ENCODE measurements at regions not wholly inside any gene's neighbourhood (a gene's known extent, or its start where the extent isn't known, plus 50 kb on each side); places are given as distances from the start of the nearest gene placed in this dataset.

GRCh38 chr5:36355516-36355915, 53.8 kb upstream of the RANBP3L start:
- intact Hi-C loops (cut with micrococcal nuclease), result no loop called here

- intact Hi-C loops (cut with micrococcal nuclease), result no loop called here
Measured at GRCh38 chr5:36356915-36357314, 55.2 kb upstream of the RANBP3L start.

GRCh38 chr5:36357391-36357975, 55.8 kb upstream of the RANBP3L start:
- intact Hi-C loops (cut with micrococcal nuclease), result no loop called here

- intact Hi-C loops (cut with micrococcal nuclease), result no loop called here
Measured at GRCh38 chr5:36359267-36359666, 57.6 kb upstream of the RANBP3L start.

GRCh38 chr5:36360307-36360706, 58.6 kb upstream of the RANBP3L start:
- intact Hi-C loops (cut with micrococcal nuclease), result no loop called here

DNA sequence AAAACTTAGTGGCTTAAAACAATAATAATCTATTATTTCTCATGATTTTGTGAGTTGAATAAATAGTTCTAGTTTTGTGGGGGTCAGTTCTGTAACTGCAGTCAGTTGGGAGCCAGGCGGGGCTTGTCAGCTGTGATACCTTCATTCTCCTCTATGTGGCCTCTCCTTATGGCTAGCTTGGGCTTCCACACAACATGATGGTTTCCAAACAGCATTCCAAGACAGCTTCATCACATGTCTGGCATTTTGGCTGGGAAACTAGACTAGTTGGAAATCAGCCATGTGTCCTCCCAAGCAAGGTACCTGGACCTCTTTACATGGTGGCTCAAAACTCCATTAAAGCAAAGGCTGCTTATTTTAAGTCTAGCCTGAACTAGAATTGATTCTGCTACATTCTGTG, 61.4 kb upstream of the RANBP3L start:
- intact Hi-C loops (cut with micrococcal nuclease), result no loop called here

GRCh38 chr5:36363744-36364143, 62.0 kb upstream of the RANBP3L start:
- intact Hi-C loops (cut with micrococcal nuclease), result no loop called here

DNA sequence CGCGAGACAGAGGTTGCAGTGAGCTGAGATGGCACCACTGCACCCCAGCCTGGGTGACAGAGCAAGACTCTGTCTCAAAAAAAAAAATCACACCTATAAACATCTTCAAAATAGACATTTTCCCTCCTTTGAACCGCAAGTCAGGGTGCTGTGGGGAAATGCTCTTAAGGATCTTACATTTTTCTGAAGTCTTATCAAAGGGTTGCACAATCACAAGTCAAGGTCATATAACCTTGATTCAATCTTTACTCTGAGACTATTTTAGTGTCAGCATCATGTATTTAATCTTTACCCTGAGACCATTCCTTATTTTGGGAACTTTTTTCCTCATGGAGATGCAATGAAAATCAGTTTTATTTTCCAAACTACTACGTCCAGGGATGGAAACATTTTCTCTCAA, 62.8 kb upstream of the RANBP3L start:
- intact Hi-C loops (cut with micrococcal nuclease), result no loop called here

DNA sequence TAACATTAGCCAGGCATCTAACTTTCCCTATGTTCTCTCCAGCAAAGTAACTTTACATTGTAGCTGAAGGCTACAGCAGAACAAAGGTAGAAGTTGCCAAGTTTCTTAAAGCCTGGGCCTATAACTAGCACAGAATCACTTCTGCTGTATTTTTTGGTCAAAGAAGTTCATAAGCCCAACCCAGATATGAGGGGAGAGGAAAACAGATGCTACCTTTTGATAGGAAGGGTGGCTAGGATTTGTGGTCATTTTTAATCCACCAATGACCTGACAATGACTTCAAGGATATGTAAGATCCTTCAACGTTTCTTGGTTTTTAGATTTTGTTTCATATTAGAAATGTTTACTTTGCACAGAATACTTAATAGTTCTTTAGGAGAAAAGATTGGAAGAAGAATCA, 64.2 kb upstream of the RANBP3L start:
- intact Hi-C loops (cut with micrococcal nuclease), result no loop called here

DNA sequence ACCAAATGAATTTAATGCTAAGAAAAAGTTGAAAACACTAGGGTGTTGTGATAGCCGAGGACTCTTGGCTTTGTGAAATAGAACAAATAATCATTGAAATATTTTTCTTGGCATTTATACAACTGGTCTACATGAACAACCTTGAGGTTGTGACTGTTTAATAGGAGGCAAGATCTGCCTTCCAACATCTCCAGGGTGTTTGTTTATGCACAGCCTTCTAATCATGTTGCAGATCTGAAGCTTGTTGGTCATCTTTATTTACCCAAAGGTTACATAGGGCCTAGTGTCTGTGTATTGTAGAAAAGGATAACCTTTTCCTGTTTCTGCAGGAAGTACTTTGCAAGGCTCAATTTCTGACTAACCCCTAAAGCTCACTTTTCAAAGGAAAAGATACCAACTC, 65.2 kb upstream of the RANBP3L start:
- intact Hi-C loops (cut with micrococcal nuclease), result no loop called here

DNA sequence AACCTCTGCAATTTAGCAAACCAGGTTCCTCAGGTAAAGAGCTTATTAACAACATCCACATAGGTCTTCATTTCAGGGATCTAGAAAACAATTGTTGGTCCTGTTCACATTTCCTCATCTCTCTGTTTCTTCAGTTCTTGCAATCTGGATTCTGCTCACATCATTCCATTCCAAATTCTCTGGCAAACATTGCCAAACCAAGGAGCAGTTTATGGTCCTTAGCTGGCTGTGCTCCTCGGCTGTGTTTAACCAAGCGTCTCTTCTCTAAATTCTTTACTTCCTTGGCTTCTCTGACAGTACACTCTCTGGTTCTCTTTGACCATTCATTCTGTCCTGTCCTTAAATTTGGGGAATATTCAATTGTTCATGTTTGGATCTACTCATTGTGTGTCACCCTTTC, 65.8 kb upstream of the RANBP3L start:
- intact Hi-C loops (cut with micrococcal nuclease), result no loop called here

DNA sequence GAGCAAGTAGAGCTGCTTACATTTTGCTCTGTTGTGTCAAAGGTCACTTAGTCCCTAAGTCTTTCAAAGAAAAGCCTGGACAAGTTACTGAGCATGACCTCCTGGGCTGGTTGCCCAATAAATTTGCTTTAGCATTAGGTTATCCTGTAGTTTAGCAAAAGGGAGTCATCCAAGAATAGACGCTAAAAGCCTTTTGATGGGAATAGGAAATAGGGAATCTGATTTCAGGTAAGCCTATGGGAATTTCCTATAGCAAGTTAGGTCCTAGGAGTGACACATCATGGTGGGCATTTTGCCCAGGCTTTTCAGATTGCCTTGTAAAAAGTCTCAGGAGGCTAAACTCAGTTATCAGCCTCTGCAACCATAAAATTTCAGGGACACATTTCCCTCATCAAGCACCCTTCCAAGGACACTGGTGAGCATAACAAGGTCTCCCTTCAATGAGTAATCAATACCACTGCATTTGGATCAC, 67.6 kb upstream of the RANBP3L start:
- intact Hi-C loops (cut with micrococcal nuclease), result no loop called here

- intact Hi-C loops (cut with micrococcal nuclease), result no loop called here
Measured at GRCh38 chr5:36370073-36370472, 68.4 kb upstream of the RANBP3L start.

DNA sequence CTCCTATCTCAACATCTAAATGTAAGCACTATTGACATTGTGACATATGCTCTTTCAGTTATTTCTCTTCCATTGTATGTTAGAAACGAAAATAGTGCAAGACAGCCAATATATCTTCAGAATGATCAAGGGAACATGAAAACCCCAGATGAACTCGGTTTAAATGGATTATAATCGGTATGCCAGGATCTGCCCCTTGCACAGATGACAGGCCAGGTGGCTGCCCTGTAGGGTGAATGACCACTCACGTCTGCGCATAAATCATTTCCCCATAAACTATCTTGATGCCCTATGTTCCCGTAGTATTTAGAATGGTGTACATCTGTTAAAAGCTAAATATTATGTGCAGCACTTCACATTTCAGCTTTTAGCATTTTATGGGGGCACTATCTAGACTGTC, 69.7 kb upstream of the RANBP3L start:
- intact Hi-C loops (cut with micrococcal nuclease), result no loop called here

GRCh38 chr5:36373527-36374086, 71.9 kb upstream of the RANBP3L start:
- intact Hi-C loops (cut with micrococcal nuclease), result no loop called here

DNA sequence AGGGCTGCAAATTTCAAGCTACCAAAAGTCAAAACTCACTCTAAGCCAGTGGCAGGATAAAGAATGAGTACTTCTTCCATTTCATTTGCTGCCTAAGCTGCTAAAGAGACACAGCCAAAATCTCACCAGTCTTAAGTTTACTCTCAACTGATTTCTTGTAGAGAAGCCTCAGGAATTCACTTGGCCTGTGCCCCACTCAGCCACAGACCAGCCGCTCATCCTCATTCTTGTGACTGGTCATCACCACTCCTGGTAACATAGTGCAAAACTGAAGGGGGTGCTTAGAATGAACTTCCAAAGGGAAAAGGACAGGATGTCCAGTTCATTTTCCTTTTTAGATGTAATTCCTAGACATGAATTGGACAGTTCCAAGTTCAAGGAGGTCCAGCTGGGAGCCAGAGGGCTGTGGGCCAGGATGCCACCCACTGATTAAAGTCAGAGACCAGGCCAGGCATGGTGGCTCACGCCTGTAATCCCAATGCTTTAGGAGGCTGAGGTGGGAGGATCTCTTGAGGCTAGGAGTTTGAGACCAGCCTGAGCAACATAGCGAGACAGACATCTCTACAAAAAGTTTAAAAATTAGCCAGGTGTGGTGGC, 72.7 kb upstream of the RANBP3L start:
- intact Hi-C loops (cut with micrococcal nuclease), result no loop called here

DNA sequence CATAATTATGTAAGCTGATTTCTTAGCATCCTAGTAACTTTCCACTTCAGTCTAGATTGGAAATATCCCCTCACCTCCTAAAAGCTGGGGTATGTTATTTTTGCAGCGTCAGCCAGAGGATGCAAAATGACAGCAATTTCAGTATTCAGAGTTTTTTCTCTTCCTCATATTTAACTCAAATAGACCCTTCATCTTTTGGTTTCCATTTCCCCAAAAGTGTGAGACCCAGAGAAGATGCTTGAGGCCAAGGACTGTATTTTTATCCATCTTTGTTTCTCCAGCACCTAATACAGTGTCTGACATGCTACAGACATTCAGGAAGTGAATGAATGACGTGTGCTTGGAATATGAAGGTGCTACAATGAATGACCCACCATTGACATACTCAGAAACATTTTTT, 75.5 kb upstream of the RANBP3L start:
- intact Hi-C loops (cut with micrococcal nuclease), result no loop called here

DNA sequence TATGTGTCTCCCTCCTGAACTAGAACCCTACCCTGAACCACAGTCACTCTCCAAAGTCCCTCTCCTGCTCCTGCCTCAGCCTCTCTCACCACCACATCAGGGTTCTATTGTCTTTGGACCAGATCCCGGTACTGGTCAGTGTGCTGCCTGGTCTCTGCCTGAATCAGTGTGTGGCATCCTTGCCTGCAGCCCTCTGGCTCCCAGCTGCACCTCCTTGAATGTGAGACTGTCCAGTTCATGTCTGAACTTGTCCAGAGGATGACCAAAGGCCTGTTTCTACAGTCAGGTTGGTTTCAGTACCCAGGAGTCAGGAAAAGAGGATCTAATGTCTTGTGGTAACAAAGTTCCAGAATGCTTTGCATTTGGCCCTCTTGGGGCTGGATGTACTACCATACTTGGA, 76.8 kb upstream of the RANBP3L start:
- intact Hi-C loops (cut with micrococcal nuclease), result no loop called here

- intact Hi-C loops (cut with micrococcal nuclease), result no loop called here
Measured at GRCh38 chr5:36382890-36383289, 81.2 kb upstream of the RANBP3L start.

DNA sequence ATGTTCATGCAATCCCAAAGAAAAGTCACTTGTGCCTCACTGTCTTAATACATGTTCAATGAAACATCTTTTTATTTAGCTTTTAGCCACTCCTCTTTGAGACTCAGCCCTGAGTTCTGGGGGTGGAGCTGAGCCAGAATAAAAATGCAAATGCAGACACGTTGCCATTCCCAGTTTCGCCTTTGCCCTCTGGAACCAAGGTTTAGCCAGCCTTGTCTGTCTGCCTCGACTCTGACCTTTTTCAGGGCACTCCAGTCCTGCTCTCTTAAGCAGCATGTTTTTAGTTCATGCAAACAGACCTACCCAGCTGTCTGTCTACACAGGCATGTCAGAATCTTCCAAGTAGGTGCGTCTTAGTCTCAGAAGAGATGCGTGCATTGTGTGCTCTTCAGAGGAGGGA, 82.2 kb upstream of the RANBP3L start:
- intact Hi-C loops (cut with micrococcal nuclease), result no loop called here

GRCh38 chr5:36384845-36385244, 83.1 kb upstream of the RANBP3L start:
- intact Hi-C loops (cut with micrococcal nuclease), result no loop called here

- intact Hi-C loops (cut with micrococcal nuclease), result no loop called here
Measured at GRCh38 chr5:36385495-36385894, 83.8 kb upstream of the RANBP3L start.

DNA sequence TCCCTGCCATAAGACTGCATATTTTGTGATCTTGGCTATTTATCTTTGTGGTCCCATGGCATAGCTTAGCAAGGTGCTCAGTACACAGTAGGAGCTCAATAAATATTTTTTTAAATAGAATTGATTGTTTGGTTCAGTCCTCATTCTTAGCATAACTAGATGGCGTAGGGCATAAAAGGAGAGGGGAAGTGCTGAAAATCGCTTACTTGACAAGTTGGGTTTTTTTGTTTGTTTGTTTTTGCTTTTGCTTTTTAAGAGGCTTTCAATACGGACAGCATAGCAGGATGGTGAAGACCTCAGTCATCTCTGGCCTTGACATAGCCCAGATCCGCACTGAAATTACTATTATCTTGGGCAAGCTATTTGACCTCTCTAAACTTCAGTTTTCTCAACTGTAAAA, 86.6 kb upstream of the RANBP3L start:
- intact Hi-C loops (cut with micrococcal nuclease), result no loop called here
